ENCODE measurements at regions not wholly inside any gene's neighbourhood (a gene's known extent, or its start where the extent isn't known, plus 50 kb on each side); places are given as distances from the start of the nearest gene placed in this dataset.
"Not testable (repeated sequence)": the region's sequence is repeated elsewhere in the genome, so short reads cannot be mapped to it uniquely, and the experiment has no call there.

GRCh38 chr13:60214213-60215055 lies 50.7 kb upstream of the DIAPH3 start:
- no peak for DNase-seq

GRCh38 chr13:60220072-60220471 lies 56.3 kb upstream of the DIAPH3 start:
- no peak for DNase-seq

GRCh38 chr13:60221581-60221980 lies 57.9 kb upstream of the DIAPH3 start:
- DNase-seq, result no peak

- DNase-seq, result no peak
Observed at GRCh38 chr13:60226507-60226906, 62.8 kb upstream of the DIAPH3 start.

- no peak for DNase-seq
Observed at GRCh38 chr13:60227158-60227557, 63.4 kb upstream of the DIAPH3 start.

- no peak for DNase-seq
Observed at GRCh38 chr13:60229708-60230272, 66.1 kb upstream of the DIAPH3 start.

- no peak for DNase-seq
Observed at GRCh38 chr13:60230593-60230992, 66.9 kb upstream of the DIAPH3 start.

- no peak for DNase-seq
Observed at GRCh38 chr13:60242043-60242595, 78.4 kb upstream of the DIAPH3 start.

- no peak for DNase-seq
Observed at GRCh38 chr13:60244381-60244780, 80.7 kb upstream of the DIAPH3 start.

GRCh38 chr13:60251419-60251818 lies 87.7 kb upstream of the DIAPH3 start:
- DNase-seq, result not testable (repeated sequence)

GRCh38 chr13:60258349-60258748 lies 94.6 kb upstream of the DIAPH3 start:
- no peak for DNase-seq

GRCh38 chr13:60260440-60260839 lies 96.7 kb upstream of the DIAPH3 start:
- no peak for DNase-seq

GRCh38 chr13:60261432-60262351 lies 98.0 kb upstream of the DIAPH3 start:
- no peak for DNase-seq

- DNase-seq, result no peak
Observed at GRCh38 chr13:60265566-60265965, 101.8 kb upstream of the DIAPH3 start.

- DNase-seq, result peak; percentile 22
Observed at GRCh38 chr13:60267498-60268202, 103.9 kb upstream of the DIAPH3 start.

- no peak for DNase-seq
Observed at GRCh38 chr13:60268203-60268555, 104.5 kb upstream of the DIAPH3 start.

GRCh38 chr13:60273971-60274527 lies 110.3 kb upstream of the DIAPH3 start:
- no peak for DNase-seq

- DNase-seq, result no peak
Observed at GRCh38 chr13:60274655-60275054, 110.9 kb upstream of the DIAPH3 start.

GRCh38 chr13:60275208-60275607 lies 111.5 kb upstream of the DIAPH3 start:
- DNase-seq, result no peak

- not testable (repeated sequence) for DNase-seq
Observed at GRCh38 chr13:60280524-60280923, 116.5 kb upstream of the TDRD3 start.

- no peak for DNase-seq
Observed at GRCh38 chr13:60282186-60282585, 114.8 kb upstream of the TDRD3 start.

GRCh38 chr13:60282708-60283107 lies 114.3 kb upstream of the TDRD3 start:
- DNase-seq, result no peak
